Fibroblast of skin of right quadriceps (primary cell): ENCODE measurements at regions not wholly inside any gene's neighbourhood (a gene's known extent, or its start where the extent isn't known, plus 50 kb on each side); places are given as distances from the start of the nearest gene placed in this dataset.

Source experiments
- DNase-seq: peaks from one replicate; pipeline ENCODE4 v3.0.0-alpha.2; 2013

DNA sequence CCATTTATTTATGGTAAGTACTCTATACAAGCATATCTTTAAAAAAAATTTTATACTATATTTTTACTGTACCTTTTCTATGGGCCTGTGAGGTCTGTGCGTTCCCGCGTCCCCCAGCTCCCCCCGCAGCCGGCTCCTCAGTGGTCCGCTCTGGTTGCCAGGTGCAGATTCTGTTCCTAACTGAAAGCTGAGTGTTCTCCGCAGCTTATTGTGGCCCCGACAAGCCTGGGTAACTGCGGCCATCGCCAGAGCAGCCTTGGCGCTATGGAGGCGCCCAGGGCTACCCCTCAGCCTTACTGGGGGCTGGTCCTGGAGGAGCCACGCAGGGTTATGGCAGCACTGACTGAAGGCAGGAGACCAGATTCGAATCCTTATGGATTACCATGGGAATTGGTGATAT, 896.8 kb downstream of the PCDH17 start:
- no peak for DNase-seq

- DNase-seq: no peak
Observed at GRCh38 chr13:58531614-58532013, 900.1 kb downstream of the PCDH17 start.

DNA sequence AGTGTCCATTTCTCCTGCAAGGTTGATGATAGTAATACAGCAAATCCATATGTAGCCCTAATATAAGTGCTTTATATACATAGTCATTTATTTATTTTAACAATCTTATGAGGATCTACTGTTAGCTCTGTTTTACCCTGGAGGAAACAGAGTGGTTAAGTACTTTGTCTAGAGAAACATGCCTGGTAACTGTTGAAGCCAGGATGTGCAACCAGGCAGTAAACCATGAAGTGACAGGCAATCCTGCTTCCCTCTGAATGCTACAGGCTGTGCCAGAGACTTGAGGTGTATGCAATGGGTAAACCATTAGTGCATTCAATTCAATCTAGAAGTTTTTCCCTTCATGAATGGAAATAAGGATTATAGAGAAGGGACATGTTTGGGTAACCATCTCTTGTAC, 911.0 kb downstream of the PCDH17 start:
- no peak for DNase-seq

DNA sequence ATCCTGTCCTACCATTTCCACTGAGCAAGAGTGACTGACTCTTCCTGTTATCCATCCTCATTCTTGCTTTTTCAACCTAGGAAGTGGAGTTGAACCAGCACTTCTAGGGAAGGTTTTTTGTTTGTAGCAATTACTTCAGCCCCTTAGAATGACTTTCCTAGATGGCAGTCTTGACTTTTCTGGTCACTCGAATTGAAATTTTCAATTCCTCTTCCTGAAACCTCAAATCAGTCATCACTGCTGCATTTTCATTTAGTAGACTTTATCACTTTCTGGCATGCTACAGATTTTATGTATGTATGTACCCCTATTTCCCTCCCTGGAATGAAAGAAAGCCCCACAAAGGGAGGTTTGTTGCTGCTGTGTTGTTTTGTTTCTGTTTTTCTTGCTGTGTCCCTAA, 915.9 kb downstream of the PCDH17 start:
- no peak for DNase-seq

DNA sequence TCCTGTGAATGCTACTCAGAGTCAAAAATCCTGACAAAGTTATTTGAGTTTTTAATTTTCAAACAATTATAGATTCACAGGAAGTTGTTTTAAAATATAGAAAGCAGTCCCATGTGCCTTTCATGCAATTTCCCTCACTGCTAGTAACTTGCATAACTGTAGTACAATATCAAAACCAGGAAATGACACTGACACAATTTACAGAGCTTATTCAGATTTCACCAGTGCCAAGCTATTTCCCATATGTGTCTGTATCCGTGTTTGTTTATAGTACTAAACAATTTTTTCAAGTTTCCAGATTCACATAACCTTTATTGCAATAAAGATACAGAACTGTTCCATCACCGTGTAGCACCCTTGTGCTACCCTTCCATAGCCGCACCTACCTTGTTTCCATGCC, 934.6 kb downstream of the PCDH17 start:
- DNase-seq: no peak

DNA sequence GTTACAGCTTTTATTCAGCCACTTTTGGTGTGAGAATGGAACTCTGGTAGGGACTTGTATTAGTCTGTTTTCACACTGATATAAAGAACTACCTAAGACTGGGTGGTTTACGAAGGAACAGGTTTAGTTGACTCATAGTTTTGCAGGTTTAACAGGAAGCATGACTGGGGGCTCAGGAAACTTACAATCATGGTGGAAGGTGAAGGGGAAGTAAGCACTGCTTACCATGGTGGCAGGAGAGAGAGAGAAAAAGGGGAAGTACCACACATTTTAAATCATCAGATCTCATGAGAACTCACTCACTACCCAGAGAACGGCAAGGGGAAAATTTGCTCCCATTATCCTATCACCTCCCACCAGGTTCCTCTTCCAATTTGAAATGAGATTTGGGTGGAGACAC, 942.2 kb downstream of the PCDH17 start:
- DNase-seq: no peak

DNA sequence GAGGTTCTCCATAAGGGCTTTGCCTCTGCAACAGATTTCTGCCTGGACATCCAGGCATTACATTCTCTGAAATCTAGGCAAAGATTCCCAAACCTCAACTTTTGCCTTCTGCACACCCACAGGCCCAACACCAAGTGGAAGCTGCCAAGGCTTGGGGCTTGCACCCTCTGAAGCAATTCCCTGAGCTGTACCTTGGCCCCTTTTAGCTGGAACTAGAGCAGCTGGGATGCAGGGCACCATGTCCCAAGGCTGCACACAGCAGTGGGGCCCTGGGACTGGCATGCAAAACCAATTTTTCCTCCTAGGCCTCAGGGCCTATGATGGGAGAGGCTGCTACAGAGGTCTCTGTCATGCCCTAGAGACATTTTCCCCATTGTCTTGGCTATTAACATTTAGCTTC, 943.2 kb downstream of the PCDH17 start:
- DNase-seq: no peak

- no peak for DNase-seq
Observed at GRCh38 chr13:58579468-58579867, 947.9 kb downstream of the PCDH17 start.

- peak; percentile 23 for DNase-seq
Observed at GRCh38 chr13:58583966-58584365, 952.4 kb downstream of the PCDH17 start.

GRCh38 chr13:58584610-58585009, 953.1 kb downstream of the PCDH17 start:
- DNase-seq: no peak

DNA sequence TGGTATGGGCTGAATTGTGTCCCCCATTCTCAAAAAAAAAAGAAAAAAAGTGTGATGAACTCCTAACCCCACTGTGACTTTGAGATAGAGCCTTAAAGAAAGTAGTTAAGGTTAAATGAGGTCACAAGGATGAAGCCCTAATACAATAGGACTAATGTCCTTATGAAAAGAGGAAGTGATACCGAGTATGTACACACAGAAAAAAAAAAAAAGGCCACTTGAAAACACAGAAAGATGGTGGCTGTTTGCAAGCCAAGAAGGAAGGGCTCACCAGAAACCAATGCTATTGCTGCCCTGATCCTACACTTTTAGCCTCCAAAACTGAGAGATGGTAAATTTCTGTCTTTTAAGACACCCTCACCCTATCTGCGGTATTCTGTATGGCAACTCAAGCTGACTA, 955.6 kb downstream of the PCDH17 start:
- DNase-seq: no peak

- DNase-seq: no peak
Observed at GRCh38 chr13:58592052-58592451, 960.5 kb downstream of the PCDH17 start.

- DNase-seq: no peak
Observed at GRCh38 chr13:58592786-58593185, 961.2 kb downstream of the PCDH17 start.

- DNase-seq: no peak
Observed at GRCh38 chr13:58594747-58595600, 963.4 kb downstream of the PCDH17 start.

GRCh38 chr13:58597552-58597951, 966.0 kb downstream of the PCDH17 start:
- DNase-seq: no peak

- DNase-seq: no peak
Observed at GRCh38 chr13:58598241-58598640, 966.7 kb downstream of the PCDH17 start.

DNA sequence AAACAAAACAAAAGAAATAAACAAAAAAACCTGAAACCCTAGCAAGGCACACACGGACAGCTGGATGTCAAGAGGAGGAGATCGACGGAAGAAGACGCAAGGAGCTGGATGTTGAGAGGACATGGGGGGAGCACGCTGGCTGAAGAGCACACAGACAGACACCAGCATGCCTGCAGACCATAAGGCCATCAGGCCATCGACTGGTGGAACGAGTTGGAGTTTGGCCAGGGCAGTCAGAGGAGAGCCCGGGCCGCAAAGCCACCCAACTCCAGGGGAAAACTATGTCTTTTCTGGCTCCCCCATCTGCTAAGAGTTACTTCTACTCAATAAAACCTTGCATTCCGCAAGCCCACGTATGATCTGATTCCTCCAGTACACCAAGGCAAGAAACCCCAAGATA, 979.6 kb downstream of the PCDH17 start:
- no peak for DNase-seq

DNA sequence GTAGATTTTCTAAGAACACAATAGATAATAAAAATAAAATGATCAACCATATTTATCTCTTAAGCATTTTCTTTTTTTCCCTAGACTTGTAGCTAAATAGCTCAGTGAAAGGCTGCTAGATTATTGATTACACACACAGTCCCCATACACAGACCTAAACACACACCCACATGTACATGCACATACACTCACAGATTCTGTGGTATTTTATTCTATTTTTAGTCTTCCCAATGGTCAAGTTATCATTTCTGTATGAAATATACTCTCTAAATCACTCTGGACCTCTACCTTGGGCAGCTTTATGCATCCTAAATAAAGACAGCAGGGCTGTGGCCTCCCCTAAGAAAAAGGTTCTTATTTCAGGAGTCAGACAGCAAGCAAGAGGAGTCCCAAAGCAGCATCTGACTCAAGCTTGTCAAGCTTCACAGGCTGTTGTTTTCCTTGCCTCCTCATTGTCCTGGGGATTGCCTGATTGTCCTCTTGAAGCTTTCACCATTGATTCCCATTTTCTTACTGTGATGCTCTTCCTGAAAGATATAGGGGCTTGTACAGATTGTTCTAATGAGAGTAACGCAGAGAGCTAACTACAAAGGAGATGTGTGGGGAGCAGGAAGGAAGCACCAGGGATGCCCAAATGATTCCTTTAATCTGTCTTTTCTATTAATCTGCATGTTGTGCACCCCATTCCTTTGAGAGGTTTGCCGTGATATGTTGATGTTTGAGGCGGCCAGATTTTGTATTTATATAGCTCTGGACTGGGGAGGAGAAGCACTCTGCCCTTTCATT, 986.5 kb downstream of the PCDH17 start:
- no peak for DNase-seq

- no peak for DNase-seq
Observed at GRCh38 chr13:58619396-58620113, 988.0 kb downstream of the PCDH17 start.

DNA sequence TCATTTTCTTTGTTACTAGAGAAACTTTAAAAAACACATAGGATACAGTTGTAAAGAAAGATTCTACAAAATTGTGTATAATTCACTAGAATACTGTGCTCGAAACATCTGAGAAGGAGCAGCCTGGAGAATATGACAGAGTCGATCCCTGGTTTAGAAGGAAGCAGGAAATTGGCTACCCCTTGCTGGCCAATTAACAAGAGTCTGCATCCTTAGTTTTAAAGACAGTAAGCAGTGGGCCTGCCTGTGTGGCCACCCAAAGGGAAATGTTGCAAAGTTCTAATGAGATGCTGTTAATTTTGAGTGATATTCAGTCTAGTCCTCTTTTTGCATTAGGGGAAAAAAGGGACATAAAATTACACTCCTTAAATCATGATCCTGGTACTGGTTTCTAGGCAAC, 988.6 kb downstream of the PCDH17 start:
- DNase-seq: no peak

- DNase-seq: no peak
Observed at GRCh38 chr13:58625703-58626389, 994.3 kb downstream of the PCDH17 start.

GRCh38 chr13:58630794-58631193, 999.2 kb downstream of the PCDH17 start:
- no peak for DNase-seq

DNA sequence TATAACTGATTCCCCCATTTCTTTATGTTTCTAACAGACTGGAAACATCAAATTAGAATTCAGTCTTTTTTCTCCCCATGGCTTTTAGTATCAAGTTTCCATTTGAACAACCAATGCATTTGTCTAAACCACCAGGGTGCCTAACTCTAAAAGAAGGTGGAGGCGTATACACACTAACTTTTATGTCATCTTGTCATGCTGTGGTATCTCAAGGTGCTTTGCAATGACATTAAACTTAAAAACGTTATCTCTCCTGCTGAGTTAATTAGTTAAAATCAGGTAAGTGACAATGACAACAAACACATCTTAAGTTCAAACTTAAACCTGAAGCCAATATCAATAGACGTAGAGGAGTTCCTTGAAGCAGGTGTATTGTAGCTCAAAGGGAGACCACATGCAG, 1001.7 kb downstream of the PCDH17 start:
- DNase-seq: no peak
